ENCODE measurements at regions not wholly inside any gene's neighbourhood (a gene's known extent, or its start where the extent isn't known, plus 50 kb on each side); places are given as distances from the start of the nearest gene placed in this dataset.

- ATAC-seq (no peak), DNase-seq (ENCODE audit: low read depth in 1 of 2, low spot score in 1 of 2) (no peak), FAIRE-seq (no peak)
- Histone ChIP-seq H3K4me2 (no peak overlapping the region), H3K9me3 (no peaks in the 10 kb centered on the region), H3K4me3 (no peak overlapping the region), H3K27ac (no peak overlapping the region), H3K4me1 (no peaks in the 10 kb centered on the region)
- WGBS (ENCODE audit: missing lambda C conversion rate): 1% methylated on average over 3 of the region's 3 CpGs
- POLR2A ChIA-PET: no interaction called here
- CTCF ChIA-PET: no interaction called here
- TF ChIP-seq NFE2L2 (conservative IDR thresholded peaks at IDR 0.05; ENCODE audit: low read length) (no peak), FOXS1 (CRISPR knock-in tag; IDR thresholded peaks at IDR 0.05) (no peak), EHMT2 (IDR thresholded peaks at IDR 0.05; ENCODE audit: low read depth) (no peak), ATOH8 (CRISPR knock-in tag; IDR thresholded peaks at IDR 0.05; ENCODE audit: low read depth) (no peak)
- TF ChIP-seq, protein P1, sequence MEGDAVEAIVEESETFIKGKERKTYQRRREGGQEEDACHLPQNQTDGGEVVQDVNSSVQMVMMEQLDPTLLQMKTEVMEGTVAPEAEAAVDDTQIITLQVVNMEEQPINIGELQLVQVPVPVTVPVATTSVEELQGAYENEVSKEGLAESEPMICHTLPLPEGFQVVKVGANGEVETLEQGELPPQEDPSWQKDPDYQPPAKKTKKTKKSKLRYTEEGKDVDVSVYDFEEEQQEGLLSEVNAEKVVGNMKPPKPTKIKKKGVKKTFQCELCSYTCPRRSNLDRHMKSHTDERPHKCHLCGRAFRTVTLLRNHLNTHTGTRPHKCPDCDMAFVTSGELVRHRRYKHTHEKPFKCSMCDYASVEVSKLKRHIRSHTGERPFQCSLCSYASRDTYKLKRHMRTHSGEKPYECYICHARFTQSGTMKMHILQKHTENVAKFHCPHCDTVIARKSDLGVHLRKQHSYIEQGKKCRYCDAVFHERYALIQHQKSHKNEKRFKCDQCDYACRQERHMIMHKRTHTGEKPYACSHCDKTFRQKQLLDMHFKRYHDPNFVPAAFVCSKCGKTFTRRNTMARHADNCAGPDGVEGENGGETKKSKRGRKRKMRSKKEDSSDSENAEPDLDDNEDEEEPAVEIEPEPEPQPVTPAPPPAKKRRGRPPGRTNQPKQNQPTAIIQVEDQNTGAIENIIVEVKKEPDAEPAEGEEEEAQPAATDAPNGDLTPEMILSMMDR (IDR thresholded peaks at IDR 0.05): no peak
These were observed 375.2 kb downstream of the UBE2NL start for GRCh38 chrX:144259054-144259453.

DNA sequence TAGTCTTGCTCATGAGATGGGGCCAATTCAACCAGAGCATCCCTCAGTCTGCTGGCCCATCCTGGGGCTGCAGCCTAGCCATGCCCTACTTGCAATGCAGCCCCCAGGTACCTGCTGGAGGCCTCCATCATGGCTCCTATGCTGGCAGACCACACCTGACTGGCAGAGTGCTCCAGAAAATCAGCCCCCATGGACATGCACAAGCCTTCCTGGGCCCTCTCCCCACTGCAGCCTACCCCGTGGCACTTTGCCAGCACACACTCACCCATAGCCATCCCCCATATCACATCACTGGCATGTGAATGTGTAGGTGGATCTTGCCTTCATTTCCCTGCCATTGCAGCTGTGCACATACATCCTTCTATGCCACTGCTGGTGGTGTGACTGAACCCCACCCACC, 381.8 kb downstream of the UBE2NL start:
- POLR2A ChIA-PET: no interaction called here
- 0% methylated on average over 1 of the region's 1 CpG for WGBS (ENCODE audit: missing lambda C conversion rate)
- CTCF ChIA-PET: no interaction called here
- Histone ChIP-seq H3K4me3 (no peak overlapping the region), H3K27ac (no peak overlapping the region), H3K4me1 (no peaks in the 10 kb centered on the region), H3K4me2 (no peak overlapping the region), H3K9me3 (no peaks in the 10 kb centered on the region; the same call in 2 of the 3 replicates)
- ATAC-seq (no peak), DNase-seq (ENCODE audit: low read depth in 1 of 2, low spot score in 1 of 2) (no peak), FAIRE-seq (no peak)
- no peak for TF ChIP-seq KDM1A (IDR thresholded peaks at IDR 0.05; ENCODE audit: low read depth)
- TF ChIP-seq HDAC2 (IDR thresholded peaks at IDR 0.05): no peak
- TF ChIP-seq, protein P2, sequence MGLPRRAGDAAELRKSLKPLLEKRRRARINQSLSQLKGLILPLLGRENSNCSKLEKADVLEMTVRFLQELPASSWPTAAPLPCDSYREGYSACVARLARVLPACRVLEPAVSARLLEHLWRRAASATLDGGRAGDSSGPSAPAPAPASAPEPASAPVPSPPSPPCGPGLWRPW (IDR thresholded peaks at IDR 0.05): no peak
- TF ChIP-seq ZNF302 (CRISPR knock-in tag; IDR thresholded peaks at IDR 0.05): no peak
- no peak for TF ChIP-seq KDM5A (IDR thresholded peaks at IDR 0.05)
- TF ChIP-seq JUN (IDR thresholded peaks at IDR 0.05): no peak
- no peak for TF ChIP-seq RAD21 (conservative IDR thresholded peaks at IDR 0.05 in 1 of 2, IDR thresholded peaks at IDR 0.05 in 1 of 2)
- TF ChIP-seq, protein P3, sequence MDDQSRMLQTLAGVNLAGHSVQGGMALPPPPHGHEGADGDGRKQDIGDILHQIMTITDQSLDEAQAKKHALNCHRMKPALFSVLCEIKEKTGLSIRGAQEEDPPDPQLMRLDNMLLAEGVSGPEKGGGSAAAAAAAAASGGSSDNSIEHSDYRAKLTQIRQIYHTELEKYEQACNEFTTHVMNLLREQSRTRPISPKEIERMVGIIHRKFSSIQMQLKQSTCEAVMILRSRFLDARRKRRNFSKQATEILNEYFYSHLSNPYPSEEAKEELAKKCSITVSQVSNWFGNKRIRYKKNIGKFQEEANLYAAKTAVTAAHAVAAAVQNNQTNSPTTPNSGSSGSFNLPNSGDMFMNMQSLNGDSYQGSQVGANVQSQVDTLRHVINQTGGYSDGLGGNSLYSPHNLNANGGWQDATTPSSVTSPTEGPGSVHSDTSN (IDR thresholded peaks at IDR 0.05): no peak
- TF ChIP-seq MAX (IDR thresholded peaks at IDR 0.05): no peak
- TF ChIP-seq CHD2 (IDR thresholded peaks at IDR 0.05; ENCODE audit: low read length, partially characterized antibody): no peak
- TF ChIP-seq FOXS1 (CRISPR knock-in tag; IDR thresholded peaks at IDR 0.05): no peak
- no peak for TF ChIP-seq ZC3H11A (IDR thresholded peaks at IDR 0.05)
- no peak for TF ChIP-seq HOXB5 (CRISPR knock-in tag; IDR thresholded peaks at IDR 0.05)
- TF ChIP-seq EHF (CRISPR knock-in tag; IDR thresholded peaks at IDR 0.05): no peak
- TF ChIP-seq NR3C1 (IDR thresholded peaks at IDR 0.05): no peak
- no peak for TF ChIP-seq HOXB13 (CRISPR knock-in tag; IDR thresholded peaks at IDR 0.05; ENCODE audit: low read depth)
- no peak for TF ChIP-seq EP300 (IDR thresholded peaks at IDR 0.05)

DNA sequence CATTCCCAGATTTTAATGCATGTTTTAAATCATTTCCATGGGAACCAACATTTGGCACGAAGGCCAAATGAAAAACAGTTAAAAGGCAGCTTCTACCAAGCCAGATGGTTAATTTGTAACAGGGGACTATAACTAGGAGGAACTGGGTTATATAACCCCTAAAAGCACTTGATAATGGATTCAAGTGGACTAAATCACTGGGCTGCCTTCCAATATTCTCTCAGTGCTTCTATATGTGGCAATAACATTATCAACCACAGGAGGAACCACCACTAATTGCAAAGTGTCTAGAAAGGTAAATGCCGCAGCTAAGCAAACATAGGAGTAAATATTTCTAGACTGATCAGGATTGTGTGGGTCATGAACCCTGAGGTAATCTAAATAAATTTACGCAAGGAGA, 391.5 kb downstream of the UBE2NL start:
- H3K9me3 ChIP-seq: no peaks in the 10 kb centered on the region
- no peak for FAIRE-seq
- no peaks in the 10 kb centered on the region for H3K4me1 ChIP-seq
- no peak overlapping the region for H3K27ac ChIP-seq
- no peak for DNase-seq (ENCODE audit: low read depth in 1 of 2, low spot score in 1 of 2)
- H3K4me2 ChIP-seq: no peak overlapping the region
- CTCF ChIA-PET: no interaction called here
- ATAC-seq: no peak
- 0% methylated on average over 3 of the region's 3 CpGs for WGBS (ENCODE audit: missing lambda C conversion rate)
- no peak overlapping the region for H3K4me3 ChIP-seq
- POLR2A ChIA-PET: no interaction called here
- TF ChIP-seq, protein P3 (IDR thresholded peaks at IDR 0.05): no peak
- no peak for TF ChIP-seq RAD21 (conservative IDR thresholded peaks at IDR 0.05 in 1 of 2, IDR thresholded peaks at IDR 0.05 in 1 of 2)
- TF ChIP-seq CHD4 (IDR thresholded peaks at IDR 0.05; ENCODE audit: borderline replicate concordance): no peak
- TF ChIP-seq HDAC2 (IDR thresholded peaks at IDR 0.05): no peak
- TF ChIP-seq ZFP36 (IDR thresholded peaks at IDR 0.05; ENCODE audit: borderline replicate concordance, partially characterized antibody): no peak
- TF ChIP-seq HEYL (CRISPR knock-in tag; IDR thresholded peaks at IDR 0.05): no peak
- TF ChIP-seq GATA3 (IDR thresholded peaks at IDR 0.05; ENCODE audit: borderline replicate concordance): no peak
- no peak for TF ChIP-seq FOSB (CRISPR knock-in tag; IDR thresholded peaks at IDR 0.05)
- TF ChIP-seq RNF2 (IDR thresholded peaks at IDR 0.05; ENCODE audit: borderline replicate concordance, low read depth): no peak
- TF ChIP-seq BHLHE40 (IDR thresholded peaks at IDR 0.05; ENCODE audit: low read depth, low read length): no peak
- TF ChIP-seq, protein P1 (IDR thresholded peaks at IDR 0.05): no peak
- TF ChIP-seq CBX8 (IDR thresholded peaks at IDR 0.05): no peak

Data from A549 (cell line).